NT2/D1 (cell line): ENCODE measurements at regions not wholly inside any gene's neighbourhood (a gene's known extent, or its start where the extent isn't known, plus 50 kb on each side); places are given as distances from the start of the nearest gene placed in this dataset.

Experiments
- SUZ12 ChIP-seq: IDR thresholded peaks from 2 replicates; pipeline ENCODE4 v1.6.1; 2011; ENCODE audit not compliant: insufficient read length, insufficient read depth; ENCODE audit errors: extremely low read depth
- YY1 ChIP-seq: IDR thresholded peaks from 2 replicates; pipeline ENCODE4 v1.6.1; 2011; ENCODE audit not compliant: insufficient read length, insufficient read depth

GRCh38 chr6:167399599-167399998 lies 74.7 kb downstream of the TTLL2 start:
- TF ChIP-seq YY1 (no peak), SUZ12 (no peak)
